Activated gamma-delta T cell (primary cell): ENCODE measurements at regions not wholly inside any gene's neighbourhood (a gene's known extent, or its start where the extent isn't known, plus 50 kb on each side); places are given as distances from the start of the nearest gene placed in this dataset.

Experiments used
- DNase-seq: peaks from one replicate; lab custom pipeline; 2025; lab: John Stamatoyannopoulos, UW

- DNase-seq, result no peak
Observed at GRCh38 chr20:63056236-63057170, 49.7 kb upstream of the BHLHE23 start.
